ENCODE measurements at regions not wholly inside any gene's neighbourhood (a gene's known extent, or its start where the extent isn't known, plus 50 kb on each side); places are given as distances from the start of the nearest gene placed in this dataset.

DNA sequence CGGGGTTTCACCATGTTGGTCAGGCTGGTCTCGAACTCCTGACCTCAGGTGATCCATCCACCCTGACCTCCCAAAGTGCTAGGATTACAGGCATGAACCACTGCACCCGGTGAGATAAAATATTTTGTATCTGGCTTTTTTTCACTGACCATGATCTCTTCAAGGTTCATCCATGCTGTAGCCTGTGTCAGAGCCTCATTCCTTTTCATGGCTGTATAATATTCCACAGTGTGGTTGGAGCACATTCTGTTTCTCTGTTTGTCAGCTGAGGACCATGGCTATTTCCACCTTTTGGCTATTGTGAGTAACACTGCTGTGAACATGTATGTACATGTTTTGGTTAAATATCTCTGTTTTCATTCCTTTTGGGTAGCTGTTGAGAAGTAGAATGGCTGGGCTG is 169.2 kb downstream of the SHOX start:
- no peak overlapping the region for H3K27ac ChIP-seq (ENCODE audit: low read depth, low read length)
- no peaks in the 10 kb centered on the region for H3K36me3 ChIP-seq (ENCODE audit: control insufficient read depth, low read length)
- TF ChIP-seq, protein P1, sequence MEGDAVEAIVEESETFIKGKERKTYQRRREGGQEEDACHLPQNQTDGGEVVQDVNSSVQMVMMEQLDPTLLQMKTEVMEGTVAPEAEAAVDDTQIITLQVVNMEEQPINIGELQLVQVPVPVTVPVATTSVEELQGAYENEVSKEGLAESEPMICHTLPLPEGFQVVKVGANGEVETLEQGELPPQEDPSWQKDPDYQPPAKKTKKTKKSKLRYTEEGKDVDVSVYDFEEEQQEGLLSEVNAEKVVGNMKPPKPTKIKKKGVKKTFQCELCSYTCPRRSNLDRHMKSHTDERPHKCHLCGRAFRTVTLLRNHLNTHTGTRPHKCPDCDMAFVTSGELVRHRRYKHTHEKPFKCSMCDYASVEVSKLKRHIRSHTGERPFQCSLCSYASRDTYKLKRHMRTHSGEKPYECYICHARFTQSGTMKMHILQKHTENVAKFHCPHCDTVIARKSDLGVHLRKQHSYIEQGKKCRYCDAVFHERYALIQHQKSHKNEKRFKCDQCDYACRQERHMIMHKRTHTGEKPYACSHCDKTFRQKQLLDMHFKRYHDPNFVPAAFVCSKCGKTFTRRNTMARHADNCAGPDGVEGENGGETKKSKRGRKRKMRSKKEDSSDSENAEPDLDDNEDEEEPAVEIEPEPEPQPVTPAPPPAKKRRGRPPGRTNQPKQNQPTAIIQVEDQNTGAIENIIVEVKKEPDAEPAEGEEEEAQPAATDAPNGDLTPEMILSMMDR (IDR thresholded peaks at IDR 0.05; ENCODE audit: low read depth, low read length, poor library complexity, severe bottlenecking), result no peak
- no peak for TF ChIP-seq EZH2phosphoT487 (IDR thresholded peaks at IDR 0.05; ENCODE audit: borderline replicate concordance, low read length)
- no peaks in the 10 kb centered on the region for H3K79me2 ChIP-seq (ENCODE audit: control insufficient read depth, low read length)
- H3K9me3 ChIP-seq (ENCODE audit: control insufficient read depth, insufficient read depth, low read length), result no peaks in the 10 kb centered on the region
- no peaks in the 10 kb centered on the region for H3F3A ChIP-seq (ENCODE audit: control insufficient read depth, insufficient read depth)
- H3K4me3 ChIP-seq (ENCODE audit: low read length), result no peak overlapping the region
- H4K20me1 ChIP-seq (ENCODE audit: control insufficient read depth, insufficient read depth, low read depth, low read length), result no peaks in the 10 kb centered on the region
- no peaks in the 10 kb centered on the region for H3K9me2 ChIP-seq (replicated peaks; ENCODE audit: control insufficient read depth, low read length)
- no peaks in the 10 kb centered on the region for H3K4me1 ChIP-seq (ENCODE audit: control insufficient read depth, low read length)
- no peak overlapping the region for H3K4me2 ChIP-seq (ENCODE audit: low read length)
- no peaks in the 10 kb centered on the region for H3K27me3 ChIP-seq (ENCODE audit: control insufficient read depth, low read length)

DNA sequence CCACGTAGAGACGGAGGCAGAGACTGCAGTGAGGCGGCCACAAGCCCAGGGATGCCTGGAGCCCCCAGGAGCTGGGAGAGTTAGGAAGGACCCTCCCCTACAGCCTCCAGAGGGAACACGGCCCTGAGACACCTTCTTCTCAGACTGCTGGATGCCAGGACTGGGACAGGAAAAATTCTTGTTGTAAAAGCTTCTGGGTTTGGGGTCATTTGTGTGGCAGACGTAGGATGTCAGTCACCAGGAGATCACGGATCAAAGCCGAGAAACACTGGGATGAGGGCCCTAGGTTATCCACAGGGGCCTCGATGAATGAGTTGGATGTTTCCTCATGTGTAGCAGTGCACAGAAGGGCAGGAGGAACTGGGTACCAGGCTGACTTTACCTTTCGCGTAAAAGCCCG is 163.7 kb downstream of the SHOX start:
- Histone ChIP-seq H3K27ac (ENCODE audit: low read depth, low read length) (no peak overlapping the region), H3K79me2 (ENCODE audit: control insufficient read depth, low read length) (no peaks in the 10 kb centered on the region), H3K4me1 (ENCODE audit: control insufficient read depth, low read length) (no peaks in the 10 kb centered on the region), H3K9me3 (ENCODE audit: control insufficient read depth, insufficient read depth, low read length) (no peaks in the 10 kb centered on the region), H4K20me1 (ENCODE audit: control insufficient read depth, insufficient read depth, low read depth, low read length) (no peaks in the 10 kb centered on the region), H3F3A (ENCODE audit: control insufficient read depth, insufficient read depth) (no peaks in the 10 kb centered on the region), H3K9me2 (replicated peaks; ENCODE audit: control insufficient read depth, low read length) (no peaks in the 10 kb centered on the region), H3K27me3 (ENCODE audit: control insufficient read depth, low read length) (no peaks in the 10 kb centered on the region), H3K36me3 (ENCODE audit: control insufficient read depth, low read length) (no peaks in the 10 kb centered on the region), H3K4me2 (ENCODE audit: low read length) (no peak overlapping the region), H3K4me3 (ENCODE audit: low read length) (no peak overlapping the region)
- TF ChIP-seq EZH2phosphoT487 (IDR thresholded peaks at IDR 0.05; ENCODE audit: borderline replicate concordance, low read length), result no peak
- TF ChIP-seq, protein P1 (IDR thresholded peaks at IDR 0.05; ENCODE audit: low read depth, low read length, poor library complexity, severe bottlenecking), result no peak

DNA sequence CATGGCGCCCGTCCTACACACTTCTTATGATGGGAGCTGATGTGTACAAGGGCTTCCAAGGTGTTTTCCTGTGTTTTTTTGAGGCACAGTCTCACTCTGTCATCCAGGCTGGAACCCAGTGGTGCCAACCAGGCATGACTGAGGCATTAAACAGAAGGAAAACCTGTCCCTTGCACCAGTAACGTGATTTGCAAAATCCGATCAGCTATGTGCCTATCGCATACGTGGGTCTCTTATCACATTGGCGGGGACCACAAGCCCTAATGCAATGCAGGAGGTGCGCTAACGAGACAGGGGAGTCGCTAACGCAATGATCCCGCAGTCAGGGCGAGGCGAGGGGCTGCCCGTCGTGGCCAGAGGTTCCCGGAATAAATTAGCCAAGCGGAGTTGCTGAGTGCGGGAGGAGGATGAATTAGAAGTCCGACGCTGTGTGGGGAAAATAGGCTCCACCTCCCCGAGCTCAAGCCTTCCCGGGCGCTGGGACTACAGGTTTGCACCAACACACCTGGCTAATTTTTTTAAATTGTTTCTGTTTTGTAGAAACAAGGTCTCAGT is 162.7 kb downstream of the SHOX start:
- TF ChIP-seq EZH2phosphoT487 (IDR thresholded peaks at IDR 0.05; ENCODE audit: borderline replicate concordance, low read length), result no peak
- TF ChIP-seq, protein P1 (IDR thresholded peaks at IDR 0.05; ENCODE audit: low read depth, low read length, poor library complexity, severe bottlenecking), result no peak
- H3K4me2 ChIP-seq (ENCODE audit: low read length), result no peak overlapping the region
- no peaks in the 10 kb centered on the region for H3K27me3 ChIP-seq (ENCODE audit: control insufficient read depth, low read length)
- H3K36me3 ChIP-seq (ENCODE audit: control insufficient read depth, low read length), result no peaks in the 10 kb centered on the region
- no peaks in the 10 kb centered on the region for H3K9me2 ChIP-seq (replicated peaks; ENCODE audit: control insufficient read depth, low read length)
- no peaks in the 10 kb centered on the region for H3K9me3 ChIP-seq (ENCODE audit: control insufficient read depth, insufficient read depth, low read length)
- no peaks in the 10 kb centered on the region; the same call in 1 of the 2 replicates for H3K4me1 ChIP-seq (ENCODE audit: control insufficient read depth, low read length)
- no peaks in the 10 kb centered on the region for H4K20me1 ChIP-seq (ENCODE audit: control insufficient read depth, insufficient read depth, low read depth, low read length)
- H3F3A ChIP-seq (ENCODE audit: control insufficient read depth, insufficient read depth), result no peaks in the 10 kb centered on the region
- no peaks in the 10 kb centered on the region for H3K79me2 ChIP-seq (ENCODE audit: control insufficient read depth, low read length)
- no peak overlapping the region for H3K27ac ChIP-seq (ENCODE audit: low read depth, low read length)
- H3K4me3 ChIP-seq (ENCODE audit: low read length), result no peak overlapping the region

Measured in DOHH2 (cell line).